ENCODE measurements at regions not wholly inside any gene's neighbourhood (a gene's known extent, or its start where the extent isn't known, plus 50 kb on each side); places are given as distances from the start of the nearest gene placed in this dataset.

GRCh38 chr15:88394553-88395145 is 72.5 kb downstream of the MRPL46 start:
- TF ChIP-seq CTCF (IDR thresholded peaks at IDR 0.05) = no peak
- TF ChIP-seq POLR2A (IDR thresholded peaks at IDR 0.05) = no peak
- no peak for TF ChIP-seq EP300 (IDR thresholded peaks at IDR 0.05)
